NCI-H345 treated with DMSO at 0.1 percent for 48 hours (cell line): ENCODE measurements at regions not wholly inside any gene's neighbourhood (a gene's known extent, or its start where the extent isn't known, plus 50 kb on each side); places are given as distances from the start of the nearest gene placed in this dataset.

Experiments
- DNase-seq: peaks from one replicate; lab custom pipeline; 2025; ENCODE audit not compliant: unreplicated experiment; lab: John Stamatoyannopoulos, UW

DNA sequence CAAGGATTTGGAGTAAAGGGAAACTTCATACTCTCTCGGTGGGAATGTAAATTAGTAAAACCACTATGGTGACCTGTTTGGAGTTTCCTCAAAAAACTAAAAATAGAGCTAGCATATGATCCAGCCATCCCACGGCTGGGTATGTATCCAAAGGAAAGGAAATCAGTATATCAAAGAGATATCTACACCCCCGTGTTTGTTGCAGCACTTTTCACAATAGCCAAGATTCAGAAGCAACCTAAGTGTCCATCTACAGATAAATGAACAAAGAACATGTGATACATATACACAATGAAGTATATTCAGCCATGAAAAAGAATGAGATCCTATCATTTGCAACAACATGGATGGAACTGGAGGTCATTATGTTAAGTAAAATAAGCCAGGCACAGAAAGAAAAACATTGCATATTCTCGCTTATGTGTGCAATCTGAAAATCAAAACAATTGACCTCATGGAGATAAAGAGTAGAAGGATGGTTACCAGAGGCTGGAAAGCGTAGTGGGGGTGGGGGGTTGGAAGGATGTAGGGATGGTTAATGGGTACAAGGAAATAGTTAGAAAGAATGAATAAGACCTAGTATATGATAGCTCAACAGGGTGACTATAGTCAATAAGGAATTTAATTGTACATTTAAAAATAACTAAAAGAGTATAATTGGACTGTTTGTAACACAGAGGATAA, 468.0 kb downstream of the BCAT1 start:
- no peak for DNase-seq

DNA sequence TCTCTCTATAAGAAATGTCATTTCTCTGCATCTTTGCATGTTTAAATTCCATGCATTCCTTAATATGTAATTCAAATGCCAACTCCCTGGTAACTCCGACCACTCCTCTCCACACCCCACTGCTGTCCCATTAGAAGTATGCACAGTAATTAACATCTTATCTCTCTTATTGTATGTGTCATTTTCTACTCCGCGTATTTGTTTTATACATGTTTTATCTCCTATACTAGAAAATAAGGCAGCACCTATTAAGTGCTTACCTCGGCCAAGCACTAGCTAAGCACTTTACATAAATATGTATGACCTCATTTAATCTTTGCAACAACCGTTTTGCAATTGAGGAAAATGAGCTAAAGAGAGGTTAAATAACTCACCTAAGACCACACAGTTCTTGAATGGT, 469.8 kb downstream of the BCAT1 start:
- no peak for DNase-seq

DNA sequence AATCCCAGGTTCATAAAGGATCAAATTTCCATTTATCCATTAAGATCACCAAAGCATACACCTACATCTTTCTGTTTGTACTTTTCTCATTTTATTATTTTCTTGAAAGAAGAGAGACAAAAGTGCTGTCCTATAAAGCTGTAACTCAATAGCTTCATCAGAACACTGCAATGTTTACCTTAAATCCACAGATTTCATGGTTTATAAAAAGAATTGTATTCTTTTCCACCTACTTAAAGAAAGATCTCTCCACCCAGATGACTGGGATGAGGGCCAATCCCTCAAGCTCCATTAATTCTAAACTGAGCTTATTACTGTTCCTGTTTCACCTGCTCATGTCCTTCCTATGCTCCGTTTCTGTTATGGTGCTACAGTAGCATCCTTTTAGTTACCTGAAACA, 470.6 kb downstream of the BCAT1 start:
- no peak for DNase-seq

DNA sequence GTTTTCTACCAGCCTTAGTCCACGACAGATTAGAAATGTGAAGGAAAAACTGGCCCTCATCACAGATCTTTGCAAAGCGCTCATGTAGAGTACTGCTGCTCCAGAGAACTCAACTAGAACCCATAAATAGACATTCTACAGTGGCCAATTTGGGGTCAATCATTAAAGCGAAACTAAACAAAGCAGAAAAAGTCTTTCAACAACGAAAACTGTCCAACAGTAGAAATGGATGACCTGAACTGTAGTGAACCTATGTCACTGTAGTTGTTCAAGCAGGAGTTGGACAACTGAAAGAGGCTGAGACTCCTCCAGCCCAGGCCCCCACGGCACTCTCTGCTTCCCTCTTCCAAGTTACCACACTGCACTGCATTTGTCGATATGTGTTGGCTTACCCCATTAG, 472.6 kb downstream of the BCAT1 start:
- DNase-seq: no peak

DNA sequence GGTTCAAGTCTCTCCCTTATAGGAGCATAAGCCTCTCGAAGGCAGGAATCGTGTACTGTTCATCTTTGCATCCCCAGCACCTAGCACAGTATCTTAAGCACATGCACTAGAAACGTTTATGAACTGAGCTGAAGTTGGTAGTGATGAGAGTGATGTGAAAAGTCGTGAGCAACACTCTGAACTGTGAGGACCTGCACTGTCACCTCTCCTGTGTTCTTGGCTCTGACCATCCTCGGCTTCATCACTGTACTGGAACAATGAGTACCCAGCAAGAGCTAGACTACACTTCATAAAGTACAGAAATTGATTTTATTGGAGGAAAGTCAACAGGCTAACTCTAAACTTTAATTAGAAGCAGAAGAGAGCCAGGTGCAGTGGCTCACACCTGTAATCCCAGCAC, 473.6 kb downstream of the BCAT1 start:
- DNase-seq: no peak

DNA sequence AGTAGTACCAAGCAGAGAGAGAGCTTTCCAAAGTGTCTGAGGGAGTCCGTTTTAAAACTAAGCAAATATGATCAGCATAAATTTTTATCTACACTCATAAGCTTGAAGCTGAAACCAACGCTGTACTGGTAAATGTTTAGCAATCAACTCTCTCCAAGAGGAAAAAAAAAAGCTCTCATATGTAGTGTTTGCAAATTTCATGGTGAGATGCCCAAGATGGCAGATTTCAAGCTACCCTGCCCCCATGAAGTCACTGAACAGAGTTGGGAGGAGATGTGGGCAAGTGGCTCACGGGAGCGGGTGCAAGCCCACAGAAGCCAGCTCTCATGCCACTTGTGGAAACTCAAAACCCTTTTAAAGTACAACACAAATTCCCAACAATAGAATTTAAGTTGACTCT, 475.8 kb downstream of the BCAT1 start:
- DNase-seq: no peak

DNA sequence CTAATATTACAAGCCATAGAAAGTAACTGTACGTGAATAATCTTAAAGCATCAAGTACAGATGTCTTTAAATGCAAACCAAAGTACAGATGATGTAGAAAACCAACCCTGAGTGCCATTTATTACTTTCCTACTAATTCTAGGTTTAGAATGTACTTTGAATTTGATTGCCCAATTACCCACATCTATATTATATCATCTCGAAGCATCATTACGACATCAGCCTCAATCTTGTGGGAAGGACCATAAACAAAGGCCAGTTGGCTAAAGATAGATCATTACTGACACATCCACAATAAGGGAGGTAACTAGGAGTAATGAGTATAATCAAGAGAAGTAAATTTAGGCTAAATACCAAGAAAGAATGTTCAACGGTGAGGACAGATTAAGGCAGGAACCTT, 478.9 kb downstream of the BCAT1 start:
- no peak for DNase-seq

DNA sequence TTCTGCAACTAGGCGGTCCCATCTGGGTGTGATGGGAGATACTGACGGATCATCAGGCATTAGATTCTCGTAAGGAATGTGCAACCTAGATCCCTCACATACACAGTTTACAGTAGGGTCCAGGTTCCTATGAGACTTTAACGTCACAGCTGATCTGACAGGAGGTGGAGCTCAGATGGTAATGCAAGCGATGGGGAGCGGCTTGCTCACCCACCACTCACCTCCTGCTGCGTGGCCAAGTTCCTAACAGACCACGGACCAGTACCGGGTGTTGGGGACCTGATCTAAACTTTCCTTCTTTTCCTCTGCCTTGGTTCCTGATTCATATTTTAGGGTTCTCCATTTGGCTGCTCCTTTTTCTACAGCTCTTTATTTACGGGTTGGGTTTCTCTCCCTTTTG, 479.8 kb downstream of the BCAT1 start:
- no peak for DNase-seq

DNA sequence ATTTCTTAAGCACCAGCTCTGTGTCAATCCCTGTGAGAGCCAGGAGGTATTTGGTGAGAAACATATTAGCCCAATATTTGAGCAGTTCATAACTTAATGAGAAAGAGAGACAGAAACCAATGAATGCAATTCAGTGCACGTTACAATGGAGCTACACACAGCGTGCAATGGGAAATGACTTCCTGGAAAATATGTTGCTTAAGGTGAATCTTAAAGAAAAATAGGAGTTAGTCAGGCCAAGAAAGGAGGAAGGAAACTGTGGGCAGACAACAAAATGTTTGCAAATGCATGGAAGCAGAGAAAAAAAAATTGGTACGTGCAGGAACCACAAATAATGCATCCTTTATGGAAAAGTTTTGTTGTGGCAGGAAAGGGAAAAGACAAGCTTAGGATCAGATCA, 481.7 kb downstream of the BCAT1 start:
- no peak for DNase-seq

DNA sequence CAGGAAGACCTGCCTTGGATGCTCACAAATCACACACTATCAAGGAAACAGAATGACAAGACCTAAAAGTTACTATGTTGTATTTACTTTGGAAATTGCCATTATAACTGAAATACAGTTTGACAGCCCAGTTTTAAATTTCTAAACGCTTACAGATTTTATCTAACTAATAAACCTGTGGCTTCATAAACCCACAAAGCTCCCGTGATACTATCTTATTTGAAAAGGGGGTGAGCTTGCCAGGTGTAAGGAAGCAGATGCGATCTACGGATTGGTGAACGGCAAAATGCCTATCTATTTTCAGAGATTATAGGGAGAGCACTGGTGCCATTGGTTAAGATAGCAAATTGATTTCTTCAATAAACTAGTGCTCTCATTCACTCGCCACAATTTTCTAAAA, 485.5 kb downstream of the BCAT1 start:
- no peak for DNase-seq

DNA sequence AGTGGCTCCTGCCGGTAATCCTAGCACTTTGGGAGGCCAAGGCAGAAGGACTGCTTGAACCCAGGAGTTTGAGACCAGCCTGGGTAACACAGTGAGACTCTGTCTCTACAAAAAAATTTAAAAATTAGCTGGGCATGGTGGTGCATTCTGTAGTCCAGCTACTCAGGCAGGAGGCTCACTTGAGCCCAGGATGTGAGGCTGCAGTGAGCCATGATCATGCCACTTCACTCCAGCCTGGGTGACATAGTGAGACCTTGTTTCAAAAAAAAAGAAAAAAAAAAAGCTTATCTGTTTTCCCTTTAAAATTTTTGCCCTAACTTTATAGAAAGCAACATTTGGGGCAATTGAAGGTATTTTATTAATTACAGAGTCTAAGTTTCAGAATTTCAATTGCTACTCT, 486.0 kb downstream of the BCAT1 start:
- no peak for DNase-seq

DNA sequence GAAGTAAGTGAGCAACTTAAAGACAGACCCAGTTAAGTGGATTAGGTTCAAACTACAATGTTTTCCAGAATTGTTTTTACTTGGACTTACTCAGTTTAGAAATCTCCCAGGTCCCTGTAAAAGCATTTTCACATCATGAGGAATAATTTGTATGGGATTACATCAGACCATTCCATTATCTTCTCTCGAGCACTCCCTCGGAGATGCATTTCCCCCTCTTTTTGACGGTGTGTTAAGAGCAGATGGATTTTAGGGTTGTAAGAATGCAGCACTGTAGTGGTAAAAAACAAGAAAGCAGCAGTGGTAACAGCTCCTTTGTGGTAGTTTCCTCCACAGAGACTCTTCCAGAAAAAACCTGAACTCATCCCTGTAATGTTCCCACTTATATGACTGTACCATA, 488.4 kb downstream of the BCAT1 start:
- DNase-seq: no peak

DNA sequence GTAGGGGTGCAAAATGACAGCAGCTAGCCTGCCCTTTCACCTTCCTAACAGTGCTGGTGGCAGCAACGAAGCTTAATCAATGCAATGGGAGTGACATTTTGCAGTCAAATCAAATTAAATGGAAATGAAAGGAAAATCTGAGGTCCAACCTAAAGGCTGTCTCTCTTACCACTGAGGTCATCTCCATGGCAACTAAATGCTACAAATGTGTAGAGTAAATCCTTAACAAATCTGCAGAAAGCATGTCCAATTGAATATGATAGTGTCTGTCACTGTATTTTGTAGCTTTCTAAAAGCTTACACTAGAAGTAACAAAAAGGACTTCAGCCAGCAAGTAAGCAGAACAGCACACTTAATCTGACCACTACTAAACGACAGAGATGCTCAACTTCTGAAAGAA, 488.8 kb downstream of the BCAT1 start:
- DNase-seq: no peak

DNA sequence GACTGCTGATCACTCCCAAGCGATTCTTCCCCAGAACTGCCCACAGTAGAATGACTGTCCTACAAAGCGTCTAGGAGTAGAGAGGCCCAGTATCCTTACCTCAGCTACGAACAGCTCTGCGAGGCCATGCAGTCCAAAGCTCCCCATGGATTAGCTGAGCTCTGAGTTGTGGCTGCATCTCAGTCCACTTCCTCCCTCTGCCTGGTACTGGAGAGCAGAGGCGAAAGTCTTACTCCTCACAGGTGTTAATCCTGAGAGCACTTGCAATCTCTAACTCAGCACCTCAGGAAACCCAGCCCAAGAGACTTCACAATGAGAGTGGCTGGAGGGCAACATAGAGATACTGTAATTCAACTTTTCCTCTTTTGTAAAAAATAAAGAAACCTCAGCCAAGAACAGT, 493.1 kb downstream of the BCAT1 start:
- DNase-seq: no peak

DNA sequence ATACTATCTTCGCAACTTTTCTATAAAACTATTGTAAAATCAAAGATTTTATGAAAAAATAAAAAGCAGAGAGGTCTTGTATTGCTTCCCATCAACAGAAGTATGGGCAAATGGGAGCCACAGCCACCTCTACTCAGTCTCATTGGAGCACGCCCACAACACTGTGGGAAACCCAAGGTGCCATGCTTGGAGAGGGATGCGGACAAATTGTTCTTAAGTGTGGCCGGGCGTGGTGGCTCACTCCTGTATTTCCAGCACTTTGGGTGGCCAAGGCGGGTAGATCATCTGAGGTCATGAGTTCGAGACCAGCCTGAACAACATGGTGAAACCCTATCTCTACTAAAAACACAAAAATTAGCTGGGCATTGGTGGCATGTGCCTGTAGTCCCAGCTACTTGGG, 498.2 kb upstream of the SOX5 start:
- DNase-seq: no peak

DNA sequence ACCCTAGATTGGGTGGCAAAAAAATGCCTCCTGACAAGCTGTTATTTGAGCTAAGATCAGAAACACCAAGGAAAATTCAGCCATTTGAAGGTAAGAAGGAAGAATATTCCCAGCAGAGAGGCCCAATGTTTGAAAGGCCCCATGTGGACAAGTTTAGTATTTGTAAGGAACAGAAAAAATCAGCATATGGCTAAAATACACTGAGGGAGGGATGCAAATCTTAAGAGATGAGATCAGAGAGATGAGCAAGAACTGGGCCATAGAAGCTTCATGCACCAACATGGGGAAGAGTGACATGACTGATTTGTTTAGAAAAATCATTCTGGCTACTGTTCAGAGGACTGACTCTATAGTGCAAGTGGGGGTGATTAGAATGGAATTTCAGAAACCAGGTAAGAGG, 496.8 kb upstream of the SOX5 start:
- DNase-seq: no peak

DNA sequence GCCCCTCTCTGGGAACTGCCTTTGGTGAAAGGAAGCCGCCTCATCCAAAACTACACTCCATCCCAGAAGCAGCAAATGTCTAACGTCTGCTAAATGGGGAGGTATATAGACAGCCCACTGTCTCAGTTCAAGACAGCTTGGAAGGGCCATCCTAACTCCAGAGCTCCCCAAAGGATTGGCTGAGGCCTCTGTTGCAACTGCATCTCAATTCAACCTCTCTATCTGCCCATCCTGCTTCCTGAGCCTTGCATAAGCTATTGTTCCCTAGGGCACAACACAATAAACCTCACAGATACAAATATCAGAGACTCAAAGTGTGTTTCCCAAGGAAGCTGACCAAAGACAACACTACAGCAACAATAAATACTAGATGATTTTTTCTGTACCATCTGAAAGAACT, 495.2 kb upstream of the SOX5 start:
- DNase-seq: no peak

DNA sequence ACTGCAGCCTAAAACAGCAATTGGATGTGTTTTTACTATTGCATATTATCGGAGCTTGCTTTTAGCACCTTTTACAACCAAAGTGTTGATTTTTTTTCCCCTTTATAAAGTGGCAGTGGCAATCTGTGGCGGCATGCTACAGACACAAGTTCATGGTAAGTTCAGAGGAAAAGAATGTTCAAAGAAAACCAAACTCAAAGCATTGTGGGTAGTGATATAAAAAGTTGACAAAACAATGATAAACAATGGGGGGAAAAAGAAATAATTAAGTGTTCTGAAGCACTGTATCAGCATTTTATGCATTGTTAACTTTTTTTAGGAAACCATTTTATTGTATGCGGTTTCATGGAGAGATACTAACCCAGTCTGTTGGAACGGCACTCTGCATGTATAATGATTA, 492.0 kb upstream of the SOX5 start:
- DNase-seq: no peak

DNA sequence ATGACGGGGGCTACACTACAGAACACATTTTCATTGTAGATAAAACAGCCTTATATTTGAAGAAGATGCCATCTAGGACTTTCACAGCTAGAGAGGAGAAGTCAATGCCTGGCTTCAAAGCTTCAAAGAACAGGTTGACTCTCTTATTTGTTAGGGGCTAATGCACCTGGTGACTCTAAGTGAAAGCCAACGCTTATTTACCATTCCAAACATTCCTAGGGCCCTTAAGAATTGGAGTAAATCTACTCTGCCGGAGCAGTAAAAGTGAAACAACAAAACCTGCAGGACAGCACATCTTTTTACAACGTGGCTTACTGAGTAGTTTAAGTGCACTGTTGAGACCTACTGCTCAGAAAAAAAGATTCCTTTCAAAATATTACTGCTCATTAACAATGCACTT, 487.2 kb upstream of the SOX5 start:
- no peak for DNase-seq

DNA sequence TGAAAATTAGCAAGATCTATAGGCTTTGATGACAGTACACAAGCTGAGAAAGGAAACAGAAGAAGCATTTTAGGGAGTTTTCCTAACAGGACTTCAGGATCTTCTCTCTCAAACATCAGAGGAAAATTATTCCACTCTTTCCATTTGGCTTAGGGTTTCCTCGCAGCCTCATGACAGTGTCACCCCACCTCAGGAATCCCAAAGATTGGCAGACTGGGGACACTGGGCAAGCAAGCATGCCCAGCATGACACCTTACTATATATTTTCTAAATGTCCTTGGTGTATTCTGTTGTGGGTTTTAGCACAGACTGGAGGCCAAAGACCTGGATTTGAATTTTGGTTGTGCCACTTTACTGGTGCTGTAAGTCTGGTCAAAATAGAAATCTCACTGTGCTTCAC, 482.4 kb upstream of the SOX5 start:
- no peak for DNase-seq

DNA sequence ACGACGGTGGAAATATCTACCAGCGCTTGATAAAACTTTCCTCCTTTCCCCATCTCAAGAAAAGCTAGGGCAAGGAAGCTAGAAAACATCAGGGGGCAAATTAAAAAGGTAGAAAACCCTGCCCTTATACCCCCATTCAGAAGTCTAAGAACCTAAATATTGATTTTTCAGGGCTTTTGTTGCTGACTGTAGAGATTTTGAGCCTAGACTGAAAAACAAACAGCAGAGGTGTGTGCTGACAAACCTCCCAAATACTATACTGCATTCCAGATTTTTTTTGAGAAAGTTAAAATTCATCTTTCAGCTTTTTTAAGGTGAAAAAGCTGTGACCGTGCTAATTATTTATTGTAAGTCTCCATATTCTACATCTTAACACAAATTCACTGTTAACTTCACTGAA, 478.3 kb upstream of the SOX5 start:
- no peak for DNase-seq

DNA sequence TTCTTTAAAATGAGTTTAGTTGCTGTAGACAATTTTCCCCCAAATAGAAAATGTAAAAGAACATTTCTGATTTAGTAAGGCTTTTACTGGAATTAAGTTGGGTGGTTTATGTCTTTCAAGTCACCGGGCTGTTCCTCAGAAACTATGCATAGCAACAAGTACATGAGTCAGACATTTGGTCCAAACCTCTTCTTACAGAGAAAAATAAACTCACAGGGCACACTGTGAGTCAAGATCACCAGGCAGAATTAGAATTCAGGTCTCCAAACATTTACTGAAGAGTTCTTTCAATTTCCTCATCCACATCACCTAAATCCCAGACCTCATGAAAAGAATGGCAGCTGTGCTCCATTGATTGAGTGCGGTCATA, 476.1 kb upstream of the SOX5 start:
- DNase-seq: no peak

DNA sequence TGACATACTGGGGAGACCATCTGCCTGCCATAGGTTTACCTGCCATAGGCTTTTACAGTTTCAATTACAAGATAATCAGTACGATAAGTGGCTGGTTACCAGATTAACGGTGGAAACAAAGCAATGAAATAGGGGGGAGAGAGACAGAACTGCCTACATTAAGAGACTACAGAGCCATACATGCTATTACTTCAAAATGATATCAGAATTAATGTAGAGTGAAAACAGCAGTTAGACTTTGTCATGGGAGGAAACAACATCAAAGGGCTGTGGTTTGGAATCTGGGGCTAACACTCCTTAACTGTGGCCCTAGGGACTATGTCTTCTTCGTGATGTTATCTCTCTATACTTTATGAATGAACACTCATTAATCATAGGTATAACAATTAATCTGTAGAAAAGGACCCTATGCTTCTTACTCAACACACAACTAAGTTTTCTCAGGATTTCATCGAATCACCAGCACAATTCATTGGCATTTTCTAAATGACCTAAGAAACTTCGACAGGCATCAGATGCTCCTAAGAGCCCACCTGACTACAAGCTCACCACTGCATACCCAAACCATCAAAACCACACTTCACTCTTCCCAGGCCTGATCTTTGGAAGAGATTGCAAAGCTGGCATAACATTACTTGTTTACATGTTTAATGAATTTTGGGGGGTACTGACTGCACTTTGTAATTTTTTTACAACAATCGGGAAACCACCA, 475.6 kb upstream of the SOX5 start:
- DNase-seq: no peak
